ENCODE measurements at regions not wholly inside any gene's neighbourhood (a gene's known extent, or its start where the extent isn't known, plus 50 kb on each side); places are given as distances from the start of the nearest gene placed in this dataset.

DNA sequence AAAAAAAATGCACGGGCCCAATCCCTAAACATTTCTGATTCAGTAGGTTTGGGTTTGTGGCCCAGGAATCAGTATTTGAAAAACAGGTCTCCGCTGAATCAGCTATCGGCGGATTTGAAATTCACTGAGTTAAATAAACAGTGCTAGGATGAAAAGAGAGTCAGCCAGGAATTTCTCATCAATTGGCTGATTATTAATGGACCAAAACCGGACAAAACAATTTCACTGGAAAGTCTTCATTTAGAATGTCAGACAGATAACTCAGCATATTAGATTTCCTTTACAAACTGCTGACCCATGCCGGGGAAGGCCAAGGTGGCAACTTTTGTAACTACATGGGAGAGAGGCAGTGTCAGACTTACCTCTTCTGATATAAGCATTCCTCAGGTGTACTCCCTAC, 99.4 kb upstream of the LSM6 start:
- H3K36me3 ChIP-seq: no peaks in the 10 kb centered on the region
- intact Hi-C loops (cut with DNase I; ENCODE audit: low total_unique reads): no loop called here
- no peaks in the 10 kb centered on the region for H3K27me3 ChIP-seq
- H3K27ac ChIP-seq: no peak overlapping the region
- no peak for DNase-seq
- H3K9me3 ChIP-seq: no peaks in the 10 kb centered on the region
- no peak overlapping the region for H3K4me3 ChIP-seq
- no peaks in the 10 kb centered on the region for H3K4me1 ChIP-seq
- TF ChIP-seq, protein P1, sequence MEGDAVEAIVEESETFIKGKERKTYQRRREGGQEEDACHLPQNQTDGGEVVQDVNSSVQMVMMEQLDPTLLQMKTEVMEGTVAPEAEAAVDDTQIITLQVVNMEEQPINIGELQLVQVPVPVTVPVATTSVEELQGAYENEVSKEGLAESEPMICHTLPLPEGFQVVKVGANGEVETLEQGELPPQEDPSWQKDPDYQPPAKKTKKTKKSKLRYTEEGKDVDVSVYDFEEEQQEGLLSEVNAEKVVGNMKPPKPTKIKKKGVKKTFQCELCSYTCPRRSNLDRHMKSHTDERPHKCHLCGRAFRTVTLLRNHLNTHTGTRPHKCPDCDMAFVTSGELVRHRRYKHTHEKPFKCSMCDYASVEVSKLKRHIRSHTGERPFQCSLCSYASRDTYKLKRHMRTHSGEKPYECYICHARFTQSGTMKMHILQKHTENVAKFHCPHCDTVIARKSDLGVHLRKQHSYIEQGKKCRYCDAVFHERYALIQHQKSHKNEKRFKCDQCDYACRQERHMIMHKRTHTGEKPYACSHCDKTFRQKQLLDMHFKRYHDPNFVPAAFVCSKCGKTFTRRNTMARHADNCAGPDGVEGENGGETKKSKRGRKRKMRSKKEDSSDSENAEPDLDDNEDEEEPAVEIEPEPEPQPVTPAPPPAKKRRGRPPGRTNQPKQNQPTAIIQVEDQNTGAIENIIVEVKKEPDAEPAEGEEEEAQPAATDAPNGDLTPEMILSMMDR (IDR thresholded peaks at IDR 0.05): no peak

GRCh38 chr4:146073517-146073916, 102.0 kb upstream of the LSM6 start:
- Histone ChIP-seq H3K9me3 (no peaks in the 10 kb centered on the region), H3K27me3 (no peaks in the 10 kb centered on the region), H3K4me3 (no peak overlapping the region), H3K36me3 (no peaks in the 10 kb centered on the region), H3K4me1 (no peaks in the 10 kb centered on the region), H3K27ac (no peak overlapping the region)
- no peak for DNase-seq
- TF ChIP-seq, protein P1 (IDR thresholded peaks at IDR 0.05): no peak
- intact Hi-C loops (cut with DNase I; ENCODE audit: low total_unique reads): no loop called here

DNA sequence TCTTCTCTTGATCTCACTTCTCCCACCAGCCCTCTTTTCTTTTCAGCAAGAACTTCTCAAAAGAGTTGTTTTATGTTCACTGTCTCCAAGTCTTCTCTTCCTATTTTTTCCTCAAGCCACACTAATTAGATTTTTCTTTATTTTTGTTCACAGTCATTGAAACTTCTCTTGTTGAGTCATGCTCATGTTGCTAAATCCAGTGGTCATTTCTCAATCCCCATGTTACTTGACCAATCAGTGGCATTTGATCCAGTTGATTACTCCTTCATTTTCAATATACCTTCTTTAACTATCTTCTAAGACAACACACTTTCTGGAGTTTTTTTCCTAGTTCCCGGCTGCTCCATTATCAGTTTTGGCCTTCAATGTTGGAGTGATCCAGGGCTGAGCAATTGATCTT, 103.1 kb upstream of the LSM6 start:
- TF ChIP-seq, protein P1 (IDR thresholded peaks at IDR 0.05): no peak
- intact Hi-C loops (cut with DNase I; ENCODE audit: low total_unique reads): no loop called here
- no peak overlapping the region for H3K27ac ChIP-seq
- H3K4me3 ChIP-seq: no peak overlapping the region
- no peak for DNase-seq
- H3K27me3 ChIP-seq: no peaks in the 10 kb centered on the region
- no peaks in the 10 kb centered on the region for H3K4me1 ChIP-seq
- H3K36me3 ChIP-seq: no peaks in the 10 kb centered on the region
- no peaks in the 10 kb centered on the region for H3K9me3 ChIP-seq

DNA sequence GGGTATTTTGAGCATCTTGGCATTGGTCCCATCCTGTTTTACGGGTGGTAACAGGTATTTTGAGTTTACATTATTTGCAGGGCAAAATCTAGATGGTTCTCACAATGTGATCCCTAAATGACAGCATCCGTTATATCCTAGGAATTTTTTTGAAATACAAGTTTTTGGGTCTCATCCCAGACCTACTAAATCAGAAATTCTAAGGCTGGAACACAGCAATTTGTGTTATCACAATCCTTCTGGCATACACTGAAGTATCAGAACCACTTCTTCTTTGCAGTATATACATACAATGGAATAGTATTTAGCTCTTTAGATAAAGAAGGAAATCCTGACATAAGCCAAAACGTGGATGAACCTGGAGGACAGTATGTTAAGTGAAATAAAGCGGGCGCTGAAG, 104.1 kb upstream of the LSM6 start:
- H3K9me3 ChIP-seq: no peaks in the 10 kb centered on the region
- no peak for DNase-seq
- intact Hi-C loops (cut with DNase I; ENCODE audit: low total_unique reads): no loop called here

DNA sequence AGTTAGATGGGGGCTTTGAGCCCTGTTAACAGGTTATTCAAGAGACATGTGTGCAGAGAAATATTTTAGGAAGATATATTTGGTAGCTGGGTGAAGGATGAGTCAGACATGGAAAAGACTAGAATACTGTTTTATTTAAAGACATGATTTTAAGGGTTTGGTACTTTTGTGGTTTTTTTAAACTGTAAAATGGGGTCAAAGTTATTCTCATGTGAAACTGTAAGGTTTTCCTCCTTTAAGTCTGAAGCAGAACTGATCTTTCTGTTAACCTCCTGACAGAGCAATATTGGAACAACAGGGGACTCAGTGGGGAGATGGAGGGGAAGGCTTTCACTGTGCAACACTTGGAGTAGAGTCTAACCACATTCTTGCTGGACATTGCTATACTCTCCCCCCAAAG, 112.4 kb upstream of the LSM6 start:
- no peaks in the 10 kb centered on the region for H3K9me3 ChIP-seq
- TF ChIP-seq, protein P1 (IDR thresholded peaks at IDR 0.05): no peak
- intact Hi-C loops (cut with DNase I; ENCODE audit: low total_unique reads): no loop called here

More for the DNA sequence above, 104.1 kb upstream of the LSM6 start:
- no peaks in the 10 kb centered on the region for H3K4me1 ChIP-seq
- no peaks in the 10 kb centered on the region for H3K36me3 ChIP-seq
- H3K27ac ChIP-seq: no peak overlapping the region
- TF ChIP-seq, protein P1 (IDR thresholded peaks at IDR 0.05): no peak
- no peak overlapping the region for H3K4me3 ChIP-seq
- no peaks in the 10 kb centered on the region for H3K27me3 ChIP-seq

DNA sequence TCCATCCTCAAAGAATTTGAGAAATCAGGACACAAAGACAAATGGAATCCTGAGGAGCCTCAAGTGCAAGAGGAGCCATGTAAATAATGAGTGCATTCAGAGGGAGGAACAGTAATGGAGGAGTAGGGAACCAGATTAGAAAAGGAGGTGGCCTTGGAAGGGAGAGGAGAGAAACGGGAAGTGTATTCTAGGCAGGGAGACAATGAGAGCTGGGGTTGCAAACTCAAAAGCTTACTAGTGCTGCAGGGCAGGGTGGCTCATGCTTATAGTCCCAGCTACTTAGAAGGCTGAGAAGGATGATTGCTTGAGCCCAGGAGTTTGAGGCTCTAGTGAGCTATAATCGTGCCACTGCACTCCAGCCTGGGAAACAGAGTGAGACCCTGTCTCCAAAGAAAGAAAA, 113.2 kb upstream of the LSM6 start:
- Histone ChIP-seq H3K27ac (no peak overlapping the region), H3K27me3 (no peaks in the 10 kb centered on the region), H3K4me1 (no peaks in the 10 kb centered on the region), H3K36me3 (no peaks in the 10 kb centered on the region), H3K9me3 (no peaks in the 10 kb centered on the region), H3K4me3 (no peak overlapping the region)
- TF ChIP-seq, protein P1 (IDR thresholded peaks at IDR 0.05): no peak
- intact Hi-C loops (cut with DNase I; ENCODE audit: low total_unique reads): no loop called here
- no peak for DNase-seq

More for the DNA sequence above, 112.4 kb upstream of the LSM6 start:
- no peaks in the 10 kb centered on the region for H3K27me3 ChIP-seq
- H3K27ac ChIP-seq: no peak overlapping the region
- DNase-seq: no peak
- H3K4me3 ChIP-seq: no peak overlapping the region
- H3K4me1 ChIP-seq: no peaks in the 10 kb centered on the region
- no peaks in the 10 kb centered on the region for H3K36me3 ChIP-seq
